Right atrium auricular region (tissue), 2 donors: ENCODE measurements at regions not wholly inside any gene's neighbourhood (a gene's known extent, or its start where the extent isn't known, plus 50 kb on each side); places are given as distances from the start of the nearest gene placed in this dataset.

Experiments used
- DNase-seq: peaks from one replicate; pipeline ENCODE4 v3.0.0-alpha.2; 2019; ENCODE audit warnings: low spot score
- H3K27ac ChIP-seq, 2 donors: fragments of 200-600 bp; sonication (generic); 1 replicate in 1 of 2; 2 replicates in 1 of 2; pipeline ENCODE4 v1.5.1; 2016 to 2019
- H3K27me3 ChIP-seq, 2 donors: fragments of 200-600 bp; sonication (generic); one replicate each; pipeline versions ENCODE4 v1.5.1 to v1.6.0; 2017 to 2019
- H3K36me3 ChIP-seq: fragments of 200-600 bp; sonication (generic); one replicate; pipeline ENCODE4 v1.5.1; 2016
- H3K4me1 ChIP-seq, 2 donors: fragments of 200-600 bp; sonication (generic); one replicate each; pipeline versions ENCODE4 v1.5.1 to v1.6.0; 2017 to 2019
- H3K4me3 ChIP-seq, 2 donors: fragments of 200-600 bp; sonication (generic); 1 replicate in 1 of 2; 2 replicates in 1 of 2; pipeline ENCODE4 v1.5.1; 2017 to 2019; ENCODE audit warnings: mild to moderate bottlenecking in 1 of 2, moderate library complexity in 1 of 2
- H3K9me3 ChIP-seq, 2 donors: fragments of 200-600 bp; sonication (generic); one replicate each; pipeline ENCODE4 v1.5.1; 2019
- CTCF ChIP-seq, 2 donors: fragments of 200-600 bp; sonication (generic); IDR thresholded peaks; one replicate each; pipeline ENCODE4 v1.5.1; 2019; ENCODE audit warnings: antibody characterized with exemption in 2 of 2

- H3K36me3 ChIP-seq = no peaks in the 10 kb centered on the region
- no peak overlapping the region for H3K27ac ChIP-seq
- no peaks in the 10 kb centered on the region for H3K27me3 ChIP-seq
- H3K9me3 ChIP-seq = no peaks in the 10 kb centered on the region
- DNase-seq = no peak
- no peak overlapping the region for H3K4me3 ChIP-seq
- TF ChIP-seq CTCF (IDR thresholded peaks at IDR 0.05) = no peak
- no peaks in the 10 kb centered on the region for H3K4me1 ChIP-seq
Measured at GRCh38 chr18:4797002-4797685, 342.0 kb upstream of the DLGAP1 start.

GRCh38 chr18:4789506-4789905 is 334.4 kb upstream of the DLGAP1 start:
- Histone ChIP-seq H3K4me3 (no peak overlapping the region), H3K27ac (no peak overlapping the region), H3K27me3 (no peaks in the 10 kb centered on the region), H3K4me1 (no peaks in the 10 kb centered on the region), H3K36me3 (no peaks in the 10 kb centered on the region), H3K9me3 (peaks cover 8 to 11% of the 10 kb centered on the region in 2 donors)
- no peak for TF ChIP-seq CTCF (IDR thresholded peaks at IDR 0.05)
- DNase-seq = no peak

GRCh38 chr18:4781873-4782272 is 326.8 kb upstream of the DLGAP1 start:
- Histone ChIP-seq H3K27me3 (no peaks in the 10 kb centered on the region), H3K27ac (no peak overlapping the region), H3K9me3 (no peaks in the 10 kb centered on the region), H3K4me1 (no peaks in the 10 kb centered on the region), H3K36me3 (no peaks in the 10 kb centered on the region), H3K4me3 (no peak overlapping the region)
- DNase-seq = no peak
- no peak for TF ChIP-seq CTCF (IDR thresholded peaks at IDR 0.05)

- H3K9me3 ChIP-seq = no peaks in the 10 kb centered on the region
- H3K27ac ChIP-seq = no peak overlapping the region
- DNase-seq = no peak
- no peaks in the 10 kb centered on the region for H3K4me1 ChIP-seq
- TF ChIP-seq CTCF (IDR thresholded peaks at IDR 0.05) = no peak
- H3K4me3 ChIP-seq = no peak overlapping the region
- H3K27me3 ChIP-seq = no peaks in the 10 kb centered on the region
- H3K36me3 ChIP-seq = no peaks in the 10 kb centered on the region
Measured at GRCh38 chr18:4765401-4765800, 310.3 kb upstream of the DLGAP1 start.

- no peak for TF ChIP-seq CTCF (IDR thresholded peaks at IDR 0.05)
- H3K4me1 ChIP-seq = no peaks in the 10 kb centered on the region
Measured at GRCh38 chr18:4762330-4762729, 307.2 kb upstream of the DLGAP1 start.

GRCh38 chr18:4758980-4759379 is 303.9 kb upstream of the DLGAP1 start:
- H3K4me1 ChIP-seq = no peaks in the 10 kb centered on the region
- TF ChIP-seq CTCF (IDR thresholded peaks at IDR 0.05) = no peak
- H3K36me3 ChIP-seq = no peaks in the 10 kb centered on the region
- no peak overlapping the region for H3K4me3 ChIP-seq
- H3K27ac ChIP-seq = no peak overlapping the region
- no peaks in the 10 kb centered on the region for H3K27me3 ChIP-seq
- no peak for DNase-seq
- no peaks in the 10 kb centered on the region for H3K9me3 ChIP-seq

More at GRCh38 chr18:4762330-4762729, 307.2 kb upstream of the DLGAP1 start:
- no peak for DNase-seq
- H3K4me3 ChIP-seq = no peak overlapping the region
- H3K9me3 ChIP-seq = no peaks in the 10 kb centered on the region
- H3K27ac ChIP-seq = no peak overlapping the region
- H3K27me3 ChIP-seq = no peaks in the 10 kb centered on the region
- H3K36me3 ChIP-seq = no peaks in the 10 kb centered on the region
